K562 (cell line): ENCODE measurements at regions not wholly inside any gene's neighbourhood (a gene's known extent, or its start where the extent isn't known, plus 50 kb on each side); places are given as distances from the start of the nearest gene placed in this dataset.

ENCODE experiments used
- ATAC-seq: fragments of 200-7000 bp; cut with Tn5 transposase; 3 replicates; pipeline ENCODE4 v1.9.1; 2020; ENCODE audit warnings: moderate library complexity
- BruUV-seq: library from RNA; stranded (reverse); fragments of 400-500 nt; replicated peaks from 2 replicates; lab custom pipeline; 2021; lab: Mats Ljungman, UMichigan
- CTCF ChIA-PET: fragments of 300-600 bp; formaldehyde crosslinking; extraction: SDS; loops from one replicate; lab custom pipeline; 2021; ENCODE audit warnings: low intra/inter-chr PET ratio; lab: Yijun Ruan, JAX
- POLR2A ChIA-PET: fragments of 300-600, 350-650 bp; sonication (Branson Sonifier 250); formaldehyde crosslinking; extraction: SDS; loops from one replicate; lab custom pipeline; 2021; ENCODE audit warnings: antibody characterized with exemption, inconsistent platforms; lab: Yijun Ruan, JAX
- DNase-seq, 4 experiments: peaks; one replicate each; pipeline versions ENCODE4 v3.0.0 to v3.0.0-alpha.2; 2011 to 2018; ENCODE audit warnings: low spot score in 3 of 4, mixed read lengths in 3 of 4; ENCODE audit errors: extremely low read depth in 1 of 4
- FAIRE-seq: peaks from 2 replicates; lab custom pipeline; 2011; peaks lifted over from hg19 to GRCh38; lab: Jason Lieb, UNC
- H2AFZ ChIP-seq: 2 replicates; pipeline ENCODE4 v1.6.0; 2011; ENCODE audit warnings: low read depth, low read length, control low read depth, inconsistent platforms
- H3K27ac ChIP-seq: fragments of 200-600 bp; 3 replicates; pipeline ENCODE4 v1.8.0; 2011; ENCODE audit warnings: low read depth, mild to moderate bottlenecking, control low read depth, inconsistent platforms, low read length, moderate library complexity, mixed read lengths; ENCODE audit errors: extremely low read depth
- H3K27me3 ChIP-seq, 2 experiments: fragments of 300-600 bp in 1 of 2; 2 replicates in 1 of 2; 3 replicates in 1 of 2; pipeline versions ENCODE4 v1.6.0 to v1.8.0; 2011; ENCODE audit warnings: inconsistent platforms in 2 of 2, low read length in 2 of 2, mild to moderate bottlenecking in 1 of 2, mixed read lengths in 1 of 2, moderate library complexity in 1 of 2; ENCODE audit not compliant: control insufficient read depth in 2 of 2, insufficient read depth in 2 of 2
- H3K36me3 ChIP-seq: fragments of 300-600 bp; 3 replicates; pipeline ENCODE4 v1.8.0; 2011; ENCODE audit warnings: mild to moderate bottlenecking, low read length, inconsistent platforms; ENCODE audit not compliant: control insufficient read depth, insufficient read depth
- H3K4me1 ChIP-seq, 2 experiments: fragments of 200-600 bp in 1 of 2; replicated peaks in 1 of 2; 2 replicates in 1 of 2; 3 replicates in 1 of 2; pipeline versions ENCODE4 v1.5.1 to v1.8.0; 2011; ENCODE audit warnings: inconsistent platforms in 2 of 2, low read length in 2 of 2, mild to moderate bottlenecking in 1 of 2, mixed read lengths in 1 of 2, moderate library complexity in 1 of 2; ENCODE audit not compliant: control insufficient read depth in 2 of 2, insufficient read depth in 2 of 2
- H3K4me2 ChIP-seq: 2 replicates; pipeline ENCODE4 v1.6.1; 2011; ENCODE audit warnings: low read length, control low read depth, inconsistent platforms, mixed read lengths; ENCODE audit not compliant: insufficient read depth
- H3K4me3 ChIP-seq: fragments of 200-600 bp; sonication (generic), shearing (Covaris generic); 2 replicates; pipeline ENCODE4 v1.5.1; 2016; ENCODE audit warnings: control low read depth, inconsistent platforms
- H3K79me2 ChIP-seq: fragments of 200-600 bp; 3 replicates; pipeline ENCODE4 v1.8.0; 2011; ENCODE audit warnings: low read length, inconsistent platforms; ENCODE audit not compliant: control insufficient read depth, insufficient read depth
- H3K9ac ChIP-seq, 2 experiments: 2 replicates each; pipeline versions ENCODE4 v1.6.0 to v1.6.1; 2011; ENCODE audit warnings: low read depth in 2 of 2, low read length in 2 of 2, control low read depth in 1 of 2, inconsistent platforms in 1 of 2, mild to moderate bottlenecking in 1 of 2, mixed read lengths in 1 of 2; ENCODE audit not compliant: insufficient read depth in 1 of 2
- H3K9me1 ChIP-seq: one replicate; pipeline ENCODE4 v1.6.0; 2011; ENCODE audit warnings: inconsistent platforms, mild to moderate bottlenecking, low read length, moderate library complexity; ENCODE audit not compliant: control insufficient read depth, insufficient read depth
- H3K9me3 ChIP-seq: replicated peaks from 2 replicates; pipeline ENCODE4 v1.5.1; 2011; ENCODE audit warnings: low read depth, low read length, inconsistent platforms; ENCODE audit not compliant: control insufficient read depth, insufficient read depth
- H4K20me1 ChIP-seq: replicated peaks from 2 replicates; pipeline ENCODE4 v1.6.1; 2011; ENCODE audit warnings: low read length, inconsistent platforms, mixed read lengths; ENCODE audit not compliant: control insufficient read depth, insufficient read depth
- KAT2B ChIP-seq: IDR thresholded peaks from one replicate; pipeline ENCODE4 v1.6.1; 2012; ENCODE audit warnings: low read depth, mild to moderate bottlenecking, control low read depth, inconsistent platforms, low read length, moderate library complexity
- SUPT5H ChIP-seq: fragments of 450-650 bp; IDR thresholded peaks from 2 replicates; pipeline ENCODE4 v1.6.1; 2016
- ZBTB8A ChIP-seq: fragments of 450-650 bp; IDR thresholded peaks from 2 replicates; pipeline ENCODE4 v1.6.1; 2018; ENCODE audit warnings: mild to moderate bottlenecking, moderate library complexity; ENCODE audit not compliant: partially characterized antibody
- ZNF551 ChIP-seq: fragments of 250-450 bp; sonication (Bioruptor Pico); IDR thresholded peaks from 2 replicates; pipeline ENCODE4 v1.5.0; 2021; ENCODE audit warnings: mild to moderate bottlenecking, moderate library complexity
- in situ Hi-C: fragments of 300-500 bp; cut with MboI; formaldehyde crosslinking; loops from 4 replicates; pipeline ENCODE4 v1.15.0; 2018; ENCODE audit warnings: inconsistent platforms, mixed read lengths
- intact Hi-C: fragments of 100-400 bp; cut with micrococcal nuclease; formaldehyde crosslinking; loops from 2 replicates; pipeline ENCODE4 v1.14.2; 2022
- TF ChIP-seq, protein P1 (sequence below): fragments of 250-450 bp; sonication (Bioruptor Pico); IDR thresholded peaks from 2 replicates; pipeline ENCODE4 v1.5.0; 2022; ENCODE audit warnings: mild to moderate bottlenecking

DNA sequence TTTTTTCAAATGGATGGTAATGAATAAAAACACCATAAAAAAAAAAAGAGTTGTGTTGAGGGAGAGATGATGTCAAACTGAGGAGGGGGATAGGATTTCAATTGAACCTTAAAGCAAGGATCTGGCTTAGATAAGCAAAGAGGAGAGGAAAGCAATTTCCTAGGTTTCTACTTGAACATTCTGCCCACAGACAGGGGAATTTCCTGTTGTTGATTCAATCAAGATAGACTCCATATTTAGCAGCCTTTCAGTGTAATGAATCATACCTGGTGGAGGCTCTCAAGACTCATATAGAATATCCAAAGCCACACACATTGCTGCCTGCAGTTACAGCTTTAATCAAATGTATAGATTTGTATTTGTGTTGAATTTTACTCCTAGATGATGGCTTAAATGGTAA, 294.4 kb upstream of the PIK3C3 start:
- ATAC-seq (no peak), DNase-seq (no peak), FAIRE-seq (no peak)
- intact Hi-C loops = no loop called here
- Histone ChIP-seq H3K9ac (no peak overlapping the region), H2AFZ (no peak overlapping the region), H3K79me2 (no peaks in the 10 kb centered on the region), H3K4me2 (no peak overlapping the region), H3K9me1 (no peaks in the 10 kb centered on the region), H3K4me3 (no peak overlapping the region), H4K20me1 (no peaks in the 10 kb centered on the region), H3K9me3 (no peaks in the 10 kb centered on the region; the same call in 1 of the 2 replicates), H3K4me1 (no peaks in the 10 kb centered on the region), H3K27me3 (no peaks in the 10 kb centered on the region), H3K36me3 (no peaks in the 10 kb centered on the region), H3K27ac (no peak overlapping the region)
- in situ Hi-C loops = no loop called here
- ChIA-PET POLR2A (no interaction called here), CTCF (no interaction called here)
- no TSS peak for BruUV-seq
- TF ChIP-seq ZBTB8A (no peak), KAT2B (no peak), SUPT5H (no peak), ZNF551 (CRISPR knock-in tag) (no peak)
- TF ChIP-seq, protein P1, sequence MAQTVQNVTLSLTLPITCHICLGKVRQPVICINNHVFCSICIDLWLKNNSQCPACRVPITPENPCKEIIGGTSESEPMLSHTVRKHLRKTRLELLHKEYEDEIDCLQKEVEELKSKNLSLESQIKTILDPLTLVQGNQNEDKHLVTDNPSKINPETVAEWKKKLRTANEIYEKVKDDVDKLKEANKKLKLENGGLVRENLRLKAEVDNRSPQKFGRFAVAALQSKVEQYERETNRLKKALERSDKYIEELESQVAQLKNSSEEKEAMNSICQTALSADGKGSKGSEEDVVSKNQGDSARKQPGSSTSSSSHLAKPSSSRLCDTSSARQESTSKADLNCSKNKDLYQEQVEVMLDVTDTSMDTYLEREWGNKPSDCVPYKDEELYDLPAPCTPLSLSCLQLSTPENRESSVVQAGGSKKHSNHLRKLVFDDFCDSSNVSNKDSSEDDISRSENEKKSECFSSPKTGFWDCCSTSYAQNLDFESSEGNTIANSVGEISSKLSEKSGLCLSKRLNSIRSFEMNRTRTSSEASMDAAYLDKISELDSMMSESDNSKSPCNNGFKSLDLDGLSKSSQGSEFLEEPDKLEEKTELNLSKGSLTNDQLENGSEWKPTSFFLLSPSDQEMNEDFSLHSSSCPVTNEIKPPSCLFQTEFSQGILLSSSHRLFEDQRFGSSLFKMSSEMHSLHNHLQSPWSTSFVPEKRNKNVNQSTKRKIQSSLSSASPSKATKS (CRISPR knock-in tag) = no peak
